ENCODE measurements at regions not wholly inside any gene's neighbourhood (a gene's known extent, or its start where the extent isn't known, plus 50 kb on each side); places are given as distances from the start of the nearest gene placed in this dataset.
"Not testable (repeated sequence)": the region's sequence is repeated elsewhere in the genome, so short reads cannot be mapped to it uniquely, and the experiment has no call there.

DNA sequence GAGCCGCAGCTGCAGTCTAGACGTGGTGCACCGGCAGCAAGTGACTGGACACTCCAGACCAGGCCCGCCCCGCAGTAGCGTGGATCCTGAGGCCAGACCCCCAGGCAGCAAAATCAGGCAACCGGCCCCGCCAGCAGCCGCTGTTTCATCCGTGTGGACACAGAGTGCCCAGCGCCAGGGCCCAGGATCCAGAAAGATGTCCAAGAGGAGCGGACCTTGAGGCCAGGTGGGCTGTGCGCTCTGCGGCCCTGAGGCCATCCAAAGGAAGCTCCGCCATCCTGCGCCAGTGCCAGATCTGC, 916.4 kb downstream of the FOXD4L5 start:
- TF ChIP-seq, protein P1, sequence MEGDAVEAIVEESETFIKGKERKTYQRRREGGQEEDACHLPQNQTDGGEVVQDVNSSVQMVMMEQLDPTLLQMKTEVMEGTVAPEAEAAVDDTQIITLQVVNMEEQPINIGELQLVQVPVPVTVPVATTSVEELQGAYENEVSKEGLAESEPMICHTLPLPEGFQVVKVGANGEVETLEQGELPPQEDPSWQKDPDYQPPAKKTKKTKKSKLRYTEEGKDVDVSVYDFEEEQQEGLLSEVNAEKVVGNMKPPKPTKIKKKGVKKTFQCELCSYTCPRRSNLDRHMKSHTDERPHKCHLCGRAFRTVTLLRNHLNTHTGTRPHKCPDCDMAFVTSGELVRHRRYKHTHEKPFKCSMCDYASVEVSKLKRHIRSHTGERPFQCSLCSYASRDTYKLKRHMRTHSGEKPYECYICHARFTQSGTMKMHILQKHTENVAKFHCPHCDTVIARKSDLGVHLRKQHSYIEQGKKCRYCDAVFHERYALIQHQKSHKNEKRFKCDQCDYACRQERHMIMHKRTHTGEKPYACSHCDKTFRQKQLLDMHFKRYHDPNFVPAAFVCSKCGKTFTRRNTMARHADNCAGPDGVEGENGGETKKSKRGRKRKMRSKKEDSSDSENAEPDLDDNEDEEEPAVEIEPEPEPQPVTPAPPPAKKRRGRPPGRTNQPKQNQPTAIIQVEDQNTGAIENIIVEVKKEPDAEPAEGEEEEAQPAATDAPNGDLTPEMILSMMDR (IDR thresholded peaks at IDR 0.05; ENCODE audit: insufficient read depth, low read length), result not testable (repeated sequence)
- TF ChIP-seq, protein P2, sequence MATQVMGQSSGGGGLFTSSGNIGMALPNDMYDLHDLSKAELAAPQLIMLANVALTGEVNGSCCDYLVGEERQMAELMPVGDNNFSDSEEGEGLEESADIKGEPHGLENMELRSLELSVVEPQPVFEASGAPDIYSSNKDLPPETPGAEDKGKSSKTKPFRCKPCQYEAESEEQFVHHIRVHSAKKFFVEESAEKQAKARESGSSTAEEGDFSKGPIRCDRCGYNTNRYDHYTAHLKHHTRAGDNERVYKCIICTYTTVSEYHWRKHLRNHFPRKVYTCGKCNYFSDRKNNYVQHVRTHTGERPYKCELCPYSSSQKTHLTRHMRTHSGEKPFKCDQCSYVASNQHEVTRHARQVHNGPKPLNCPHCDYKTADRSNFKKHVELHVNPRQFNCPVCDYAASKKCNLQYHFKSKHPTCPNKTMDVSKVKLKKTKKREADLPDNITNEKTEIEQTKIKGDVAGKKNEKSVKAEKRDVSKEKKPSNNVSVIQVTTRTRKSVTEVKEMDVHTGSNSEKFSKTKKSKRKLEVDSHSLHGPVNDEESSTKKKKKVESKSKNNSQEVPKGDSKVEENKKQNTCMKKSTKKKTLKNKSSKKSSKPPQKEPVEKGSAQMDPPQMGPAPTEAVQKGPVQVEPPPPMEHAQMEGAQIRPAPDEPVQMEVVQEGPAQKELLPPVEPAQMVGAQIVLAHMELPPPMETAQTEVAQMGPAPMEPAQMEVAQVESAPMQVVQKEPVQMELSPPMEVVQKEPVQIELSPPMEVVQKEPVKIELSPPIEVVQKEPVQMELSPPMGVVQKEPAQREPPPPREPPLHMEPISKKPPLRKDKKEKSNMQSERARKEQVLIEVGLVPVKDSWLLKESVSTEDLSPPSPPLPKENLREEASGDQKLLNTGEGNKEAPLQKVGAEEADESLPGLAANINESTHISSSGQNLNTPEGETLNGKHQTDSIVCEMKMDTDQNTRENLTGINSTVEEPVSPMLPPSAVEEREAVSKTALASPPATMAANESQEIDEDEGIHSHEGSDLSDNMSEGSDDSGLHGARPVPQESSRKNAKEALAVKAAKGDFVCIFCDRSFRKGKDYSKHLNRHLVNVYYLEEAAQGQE (IDR thresholded peaks at IDR 0.05; ENCODE audit: insufficient replicate concordance, low read depth), result not testable (repeated sequence)
- not testable (repeated sequence) for TF ChIP-seq POLR2AphosphoS5 (IDR thresholded peaks at IDR 0.05; ENCODE audit: low read depth)
